Natural killer cell treated with Interleukin-12 subunit alpha and Interleukin-12 subunit beta and Interleukin-15 and Interleukin-18, amount 100 ng/mL, for 72 hours (primary cell): ENCODE measurements at regions not wholly inside any gene's neighbourhood (a gene's known extent, or its start where the extent isn't known, plus 50 kb on each side); places are given as distances from the start of the nearest gene placed in this dataset.

ENCODE experiments used
- ATAC-seq, 2 donors: fragments of 150-1000 bp; cut with Tn5 transposase in 1 of 2; sonication (Bioruptor Pico), chemical (Tn5 transposase) in 1 of 2; 2 replicates each; pipeline ENCODE4 v1.10.0; 2021
- DNase-seq: peaks from one replicate; pipeline ENCODE4 v3.0.0; 2022; ENCODE audit warnings: low spot score
- H3K27ac Mint-ChIP-seq, 2 donors: 1 replicate in 1 of 2; 2 replicates in 1 of 2; pipeline ENCODE4 v1.8.0; 2022; ENCODE audit warnings: mixed read lengths in 2 of 2, mild to moderate bottlenecking in 1 of 2, moderate library complexity in 1 of 2
- H3K27me3 Mint-ChIP-seq, 2 donors: 1 replicate in 1 of 2; 2 replicates in 1 of 2; pipeline ENCODE4 v1.8.0; 2022; ENCODE audit warnings: mixed read lengths in 2 of 2
- H3K36me3 Mint-ChIP-seq: one replicate; pipeline ENCODE4 v1.8.0; 2022; ENCODE audit warnings: mixed read lengths
- H3K4me1 Mint-ChIP-seq, 2 donors: 1 replicate in 1 of 2; 2 replicates in 1 of 2; pipeline ENCODE4 v1.8.0; 2022; ENCODE audit warnings: low read depth in 2 of 2, mixed read lengths in 2 of 2, mild to moderate bottlenecking in 1 of 2
- H3K4me3 Mint-ChIP-seq: one replicate; pipeline ENCODE4 v1.8.0; 2022; ENCODE audit warnings: mixed read lengths
- H3K9me3 Mint-ChIP-seq: 2 replicates; pipeline ENCODE4 v1.8.0; 2022; ENCODE audit warnings: mixed read lengths

- Mint-ChIP-seq H3K36me3 (no peaks in the 10 kb centered on the region), H3K4me1 (no peaks in the 10 kb centered on the region), H3K4me3 (no peak overlapping the region), H3K27me3 (no peaks in the 10 kb centered on the region), H3K9me3 (peaks cover 4% of the 10 kb centered on the region), H3K27ac (no peak overlapping the region)
- ATAC-seq (no peak), DNase-seq (no peak)
Observed at GRCh38 chr3:168396861-168397260, 301.1 kb upstream of the GOLIM4 start.

GRCh38 chr3:168395551-168395950, 299.8 kb upstream of the GOLIM4 start:
- Mint-ChIP-seq H3K36me3 (no peaks in the 10 kb centered on the region), H3K9me3 (peaks cover 4% of the 10 kb centered on the region), H3K4me1 (no peaks in the 10 kb centered on the region), H3K27me3 (no peaks in the 10 kb centered on the region), H3K4me3 (no peak overlapping the region), H3K27ac (no peak overlapping the region)
- DNase-seq = no peak
- ATAC-seq = no peak

GRCh38 chr3:168394439-168394838, 298.7 kb upstream of the GOLIM4 start:
- DNase-seq = no peak

GRCh38 chr3:168386301-168386700, 290.6 kb upstream of the GOLIM4 start:
- no peak overlapping the region for H3K27ac Mint-ChIP-seq
- H3K36me3 Mint-ChIP-seq = peaks cover 5% of the 10 kb centered on the region
- H3K4me1 Mint-ChIP-seq = no peaks in the 10 kb centered on the region
- no peak overlapping the region for H3K4me3 Mint-ChIP-seq
- peaks cover 18% of the 10 kb centered on the region for H3K9me3 Mint-ChIP-seq
- DNase-seq (no peak), ATAC-seq (no peak)
- no peaks in the 10 kb centered on the region for H3K27me3 Mint-ChIP-seq

More at GRCh38 chr3:168394439-168394838, 298.7 kb upstream of the GOLIM4 start:
- Mint-ChIP-seq H3K27me3 (no peaks in the 10 kb centered on the region), H3K36me3 (no peaks in the 10 kb centered on the region), H3K27ac (no peak overlapping the region), H3K9me3 (peaks cover 8% of the 10 kb centered on the region), H3K4me3 (no peak overlapping the region), H3K4me1 (no peaks in the 10 kb centered on the region)
- no peak for ATAC-seq

GRCh38 chr3:168384990-168385389, 289.3 kb upstream of the GOLIM4 start:
- Mint-ChIP-seq H3K36me3 (peaks cover 5% of the 10 kb centered on the region), H3K27ac (no peak overlapping the region), H3K27me3 (no peaks in the 10 kb centered on the region), H3K4me3 (no peak overlapping the region), H3K9me3 (peaks cover 16% of the 10 kb centered on the region), H3K4me1 (no peaks in the 10 kb centered on the region)
- DNase-seq (no peak), ATAC-seq (no peak)

GRCh38 chr3:168383573-168383972, 287.8 kb upstream of the GOLIM4 start:
- no peak for DNase-seq
- Mint-ChIP-seq H3K9me3 (peaks cover 17% of the 10 kb centered on the region), H3K27ac (no peak overlapping the region), H3K36me3 (peaks cover 5% of the 10 kb centered on the region), H3K4me3 (no peak overlapping the region), H3K4me1 (no peaks in the 10 kb centered on the region), H3K27me3 (no peaks in the 10 kb centered on the region)
- peak in 1 of 2 donors; percentile 20 for ATAC-seq

- Mint-ChIP-seq H3K4me1 (no peaks in the 10 kb centered on the region), H3K27ac (no peak overlapping the region), H3K36me3 (no peaks in the 10 kb centered on the region), H3K4me3 (no peak overlapping the region), H3K27me3 (no peaks in the 10 kb centered on the region), H3K9me3 (peaks cover 5% of the 10 kb centered on the region)
- no peak for DNase-seq
- ATAC-seq = no peak
Observed at GRCh38 chr3:168371846-168372245, 276.1 kb upstream of the GOLIM4 start.

- no peak for ATAC-seq
- Mint-ChIP-seq H3K4me3 (no peak overlapping the region), H3K27ac (no peak overlapping the region), H3K27me3 (no peaks in the 10 kb centered on the region), H3K9me3 (no peaks in the 10 kb centered on the region), H3K4me1 (no peaks in the 10 kb centered on the region), H3K36me3 (no peaks in the 10 kb centered on the region)
- no peak for DNase-seq
Observed at GRCh38 chr3:168364967-168365366, 269.2 kb upstream of the GOLIM4 start.

- ATAC-seq (no peak), DNase-seq (no peak)
- Mint-ChIP-seq H3K27me3 (no peaks in the 10 kb centered on the region), H3K36me3 (no peaks in the 10 kb centered on the region), H3K27ac (no peak overlapping the region), H3K4me1 (no peaks in the 10 kb centered on the region), H3K4me3 (no peak overlapping the region), H3K9me3 (no peaks in the 10 kb centered on the region)
Observed at GRCh38 chr3:168362661-168363247, 267.0 kb upstream of the GOLIM4 start.

- H3K27me3 Mint-ChIP-seq = no peaks in the 10 kb centered on the region
- no peaks in the 10 kb centered on the region for H3K36me3 Mint-ChIP-seq
- H3K9me3 Mint-ChIP-seq = no peaks in the 10 kb centered on the region
- no peak overlapping the region for H3K4me3 Mint-ChIP-seq
- no peak for ATAC-seq
- no peaks in the 10 kb centered on the region for H3K4me1 Mint-ChIP-seq
- no peak overlapping the region for H3K27ac Mint-ChIP-seq
- no peak for DNase-seq
Observed at GRCh38 chr3:168362156-168362555, 266.4 kb upstream of the GOLIM4 start.

GRCh38 chr3:168360993-168361392, 265.3 kb upstream of the GOLIM4 start:
- Mint-ChIP-seq H3K4me3 (no peak overlapping the region), H3K36me3 (no peaks in the 10 kb centered on the region), H3K27me3 (no peaks in the 10 kb centered on the region), H3K9me3 (no peaks in the 10 kb centered on the region), H3K4me1 (no peaks in the 10 kb centered on the region), H3K27ac (no peak overlapping the region)
- ATAC-seq (no peak), DNase-seq (no peak)

- H3K4me1 Mint-ChIP-seq = no peaks in the 10 kb centered on the region
Observed at GRCh38 chr3:168342946-168343850, 247.5 kb upstream of the GOLIM4 start.

GRCh38 chr3:168341956-168342936, 246.5 kb upstream of the GOLIM4 start:
- Mint-ChIP-seq H3K4me3 (no peak overlapping the region), H3K36me3 (no peaks in the 10 kb centered on the region), H3K27ac (no peak overlapping the region), H3K9me3 (peaks cover 10% of the 10 kb centered on the region), H3K27me3 (no peaks in the 10 kb centered on the region), H3K4me1 (no peaks in the 10 kb centered on the region)
- ATAC-seq = no peak
- DNase-seq = no peak

More at GRCh38 chr3:168342946-168343850, 247.5 kb upstream of the GOLIM4 start:
- Mint-ChIP-seq H3K27ac (no peak overlapping the region), H3K9me3 (peaks cover 9% of the 10 kb centered on the region), H3K4me3 (no peak overlapping the region), H3K36me3 (no peaks in the 10 kb centered on the region), H3K27me3 (no peaks in the 10 kb centered on the region)
- DNase-seq (no peak), ATAC-seq (no peak)
